ENCODE measurements at regions not wholly inside any gene's neighbourhood (a gene's known extent, or its start where the extent isn't known, plus 50 kb on each side); places are given as distances from the start of the nearest gene placed in this dataset.

GRCh38 chr11:97938789-97939188, 1082.0 kb upstream of the CNTN5 start:
- no peak for TF ChIP-seq CTCF (IDR thresholded peaks at IDR 0.05; ENCODE audit: extremely low read depth, low read depth, low read length)
- Histone ChIP-seq H2AFZ (ENCODE audit: low read length) (no peak overlapping the region), H3K4me1 (ENCODE audit: insufficient read depth, low read length) (no peaks in the 10 kb centered on the region), H3K27ac (ENCODE audit: low read depth, low read length) (no peak overlapping the region), H3K79me2 (ENCODE audit: insufficient read depth, low read length) (no peaks in the 10 kb centered on the region), H3K27me3 (ENCODE audit: insufficient read depth, low read length) (no peaks in the 10 kb centered on the region), H3K4me2 (ENCODE audit: insufficient read depth, low read length) (no peak overlapping the region), H4K20me1 (ENCODE audit: insufficient read depth, low read length) (no peaks in the 10 kb centered on the region), H3K9me3 (ENCODE audit: low read depth, low read length) (no peaks in the 10 kb centered on the region), H3K4me3 (ENCODE audit: insufficient read depth, low read length) (no peak overlapping the region), H3K36me3 (ENCODE audit: insufficient read depth, low read length) (no peaks in the 10 kb centered on the region)
- no peak for DNase-seq (ENCODE audit: insufficient read length, low spot score, missing footprints)

- no peak for DNase-seq (ENCODE audit: insufficient read length, low spot score, missing footprints)
- Histone ChIP-seq H3K79me2 (ENCODE audit: insufficient read depth, low read length) (no peaks in the 10 kb centered on the region), H3K27me3 (ENCODE audit: insufficient read depth, low read length) (no peaks in the 10 kb centered on the region), H3K27ac (ENCODE audit: low read depth, low read length) (no peak overlapping the region), H3K9me3 (ENCODE audit: low read depth, low read length) (no peaks in the 10 kb centered on the region), H3K4me3 (ENCODE audit: insufficient read depth, low read length) (no peak overlapping the region), H3K4me1 (ENCODE audit: insufficient read depth, low read length) (no peaks in the 10 kb centered on the region), H2AFZ (ENCODE audit: low read length) (no peak overlapping the region), H3K36me3 (ENCODE audit: insufficient read depth, low read length) (no peaks in the 10 kb centered on the region), H4K20me1 (ENCODE audit: insufficient read depth, low read length) (no peaks in the 10 kb centered on the region), H3K4me2 (ENCODE audit: insufficient read depth, low read length) (no peak overlapping the region)
- peak; percentile 7 for TF ChIP-seq CTCF (IDR thresholded peaks at IDR 0.05; ENCODE audit: extremely low read depth, low read depth, low read length)
These were observed 1077.3 kb upstream of the CNTN5 start for GRCh38 chr11:97943493-97943892.

DNA sequence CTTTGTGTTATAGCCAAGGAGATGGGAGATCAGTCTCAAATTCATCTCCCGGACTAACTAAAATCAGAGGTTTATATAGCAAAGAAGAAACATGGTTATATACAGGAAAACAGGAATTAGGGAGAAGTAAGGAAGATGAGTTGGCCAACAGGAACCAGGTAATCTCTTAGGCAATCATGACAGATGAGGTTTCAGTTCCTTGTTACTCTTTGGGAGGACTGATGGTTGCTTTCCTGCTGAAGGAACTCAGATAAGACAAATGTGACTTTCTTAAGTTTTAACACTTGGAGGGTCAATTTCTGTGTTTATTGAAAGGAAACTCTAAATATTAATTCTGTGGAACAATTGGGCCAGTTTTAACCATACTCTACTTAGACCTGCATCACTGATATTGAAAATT, 1072.0 kb upstream of the CNTN5 start:
- H4K20me1 ChIP-seq (ENCODE audit: insufficient read depth, low read length): no peaks in the 10 kb centered on the region
- H3K27me3 ChIP-seq (ENCODE audit: insufficient read depth, low read length): no peaks in the 10 kb centered on the region
- H3K9me3 ChIP-seq (ENCODE audit: low read depth, low read length): no peaks in the 10 kb centered on the region
- no peaks in the 10 kb centered on the region for H3K36me3 ChIP-seq (ENCODE audit: insufficient read depth, low read length)
- no peak overlapping the region for H3K4me2 ChIP-seq (ENCODE audit: insufficient read depth, low read length)
- H3K27ac ChIP-seq (ENCODE audit: low read depth, low read length): no peak overlapping the region
- TF ChIP-seq CTCF (IDR thresholded peaks at IDR 0.05; ENCODE audit: extremely low read depth, low read depth, low read length): no peak
- no peak for DNase-seq (ENCODE audit: insufficient read length, low spot score, missing footprints)
- no peaks in the 10 kb centered on the region for H3K4me1 ChIP-seq (ENCODE audit: insufficient read depth, low read length)
- no peaks in the 10 kb centered on the region for H3K79me2 ChIP-seq (ENCODE audit: insufficient read depth, low read length)
- H3K4me3 ChIP-seq (ENCODE audit: insufficient read depth, low read length): no peak overlapping the region
- H2AFZ ChIP-seq (ENCODE audit: low read length): no peak overlapping the region

- Histone ChIP-seq H3K4me3 (ENCODE audit: insufficient read depth, low read length) (no peak overlapping the region), H3K27me3 (ENCODE audit: insufficient read depth, low read length) (no peaks in the 10 kb centered on the region), H3K36me3 (ENCODE audit: insufficient read depth, low read length) (no peaks in the 10 kb centered on the region), H4K20me1 (ENCODE audit: insufficient read depth, low read length) (no peaks in the 10 kb centered on the region), H3K4me2 (ENCODE audit: insufficient read depth, low read length) (no peak overlapping the region), H3K9me3 (ENCODE audit: low read depth, low read length) (no peaks in the 10 kb centered on the region), H2AFZ (ENCODE audit: low read length) (no peak overlapping the region), H3K79me2 (ENCODE audit: insufficient read depth, low read length) (no peaks in the 10 kb centered on the region), H3K4me1 (ENCODE audit: insufficient read depth, low read length) (no peaks in the 10 kb centered on the region), H3K27ac (ENCODE audit: low read depth, low read length) (no peak overlapping the region)
- no peak for DNase-seq (ENCODE audit: insufficient read length, low spot score, missing footprints)
- TF ChIP-seq CTCF (IDR thresholded peaks at IDR 0.05; ENCODE audit: extremely low read depth, low read depth, low read length): no peak
These were observed 1065.2 kb upstream of the CNTN5 start for GRCh38 chr11:97955595-97955994.

All from osteoblast (primary cell).